ENCODE measurements at regions not wholly inside any gene's neighbourhood (a gene's known extent, or its start where the extent isn't known, plus 50 kb on each side); places are given as distances from the start of the nearest gene placed in this dataset.

- Histone ChIP-seq H2AFZ (replicated peaks) (no peak overlapping the region), H3K27ac (no peak overlapping the region), H3K9me3 (ENCODE audit: low read depth) (no peaks in the 10 kb centered on the region), H4K20me1 (ENCODE audit: low read depth) (no peaks in the 10 kb centered on the region), H3K4me3 (no peak overlapping the region), H3K9ac (no peak overlapping the region), H3K36me3 (no peaks in the 10 kb centered on the region), H3K27me3 (peaks cover 23% of the 10 kb centered on the region), H3F3A (ENCODE audit: low read depth) (no peaks in the 10 kb centered on the region), H3K4me1 (no peaks in the 10 kb centered on the region), H3K4me2 (no peak overlapping the region), H3K79me2 (ENCODE audit: low read depth) (no peaks in the 10 kb centered on the region)
- Mint-ChIP-seq H3K4me3 (no peak overlapping the region), H3K27ac (no peak overlapping the region), H3K36me3 (no peaks in the 10 kb centered on the region), H3K27me3 (ENCODE audit: insufficient read depth, low read depth) (peaks cover 18% of the 10 kb centered on the region), H3K9me3 (no peaks in the 10 kb centered on the region), H3K4me1 (no peaks in the 10 kb centered on the region)
- peak; percentile 61 for TF ChIP-seq EZH2 (IDR thresholded peaks at IDR 0.05)
- TF ChIP-seq EZH2phosphoT487 (IDR thresholded peaks at IDR 0.05) = no peak
- peak; percentile 93 for TF ChIP-seq CTCF (IDR thresholded peaks at IDR 0.05)
- peak; percentile 92 for DNase-seq (ENCODE audit: low spot score)
These were observed 82.3 kb upstream of the GPR26 start for GRCh38 chr10:123583639-123584418.

GRCh38 chr10:123584419-123584775, 81.8 kb upstream of the GPR26 start:
- no peaks in the 10 kb centered on the region for H3K79me2 ChIP-seq (ENCODE audit: low read depth)
- H3K9ac ChIP-seq = no peak overlapping the region
- H4K20me1 ChIP-seq (ENCODE audit: low read depth) = no peaks in the 10 kb centered on the region
- H3K4me3 ChIP-seq = no peak overlapping the region
- no peaks in the 10 kb centered on the region for H3K9me3 Mint-ChIP-seq
- H3K4me3 Mint-ChIP-seq = no peak overlapping the region
- no peaks in the 10 kb centered on the region for H3K36me3 Mint-ChIP-seq
- no peak overlapping the region for H3K27ac ChIP-seq
- DNase-seq (ENCODE audit: low spot score) = no peak
- no peak overlapping the region for H3K27ac Mint-ChIP-seq
- no peaks in the 10 kb centered on the region for H3K9me3 ChIP-seq (ENCODE audit: low read depth)
- H2AFZ ChIP-seq (replicated peaks) = no peak overlapping the region
- no peaks in the 10 kb centered on the region for H3K36me3 ChIP-seq
- H3K27me3 ChIP-seq = peaks cover 23% of the 10 kb centered on the region
- peaks cover 18% of the 10 kb centered on the region for H3K27me3 Mint-ChIP-seq (ENCODE audit: insufficient read depth, low read depth)
- no peaks in the 10 kb centered on the region for H3F3A ChIP-seq (ENCODE audit: low read depth)
- H3K4me2 ChIP-seq = no peak overlapping the region
- no peaks in the 10 kb centered on the region for H3K4me1 ChIP-seq
- TF ChIP-seq CTCF (IDR thresholded peaks at IDR 0.05) (no peak), EZH2 (IDR thresholded peaks at IDR 0.05) (no peak), EZH2phosphoT487 (IDR thresholded peaks at IDR 0.05) (no peak)
- H3K4me1 Mint-ChIP-seq = no peaks in the 10 kb centered on the region

- no peaks in the 10 kb centered on the region for H3K4me1 Mint-ChIP-seq
- Histone ChIP-seq H3K27me3 (peaks cover 20% of the 10 kb centered on the region), H4K20me1 (ENCODE audit: low read depth) (no peaks in the 10 kb centered on the region), H3K27ac (no peak overlapping the region), H3K4me1 (no peaks in the 10 kb centered on the region), H2AFZ (replicated peaks) (no peak overlapping the region), H3F3A (ENCODE audit: low read depth) (no peaks in the 10 kb centered on the region), H3K79me2 (ENCODE audit: low read depth) (no peaks in the 10 kb centered on the region), H3K4me3 (no peak overlapping the region), H3K9me3 (ENCODE audit: low read depth) (no peaks in the 10 kb centered on the region), H3K36me3 (no peaks in the 10 kb centered on the region), H3K9ac (no peak overlapping the region), H3K4me2 (no peak overlapping the region)
- H3K9me3 Mint-ChIP-seq = no peaks in the 10 kb centered on the region
- H3K4me3 Mint-ChIP-seq = no peak overlapping the region
- no peak overlapping the region for H3K27ac Mint-ChIP-seq
- H3K36me3 Mint-ChIP-seq = no peaks in the 10 kb centered on the region
- no peak for TF ChIP-seq CTCF (IDR thresholded peaks at IDR 0.05)
- TF ChIP-seq EZH2 (IDR thresholded peaks at IDR 0.05) = no peak
- no peak for TF ChIP-seq EZH2phosphoT487 (IDR thresholded peaks at IDR 0.05)
- no peak for DNase-seq (ENCODE audit: low spot score)
- peaks cover 18% of the 10 kb centered on the region for H3K27me3 Mint-ChIP-seq (ENCODE audit: insufficient read depth, low read depth)
These were observed 80.4 kb upstream of the GPR26 start for GRCh38 chr10:123585477-123586445.

Data from neural progenitor cell (in vitro differentiated cells).